ENCODE measurements at regions not wholly inside any gene's neighbourhood (a gene's known extent, or its start where the extent isn't known, plus 50 kb on each side); places are given as distances from the start of the nearest gene placed in this dataset.

GRCh38 chr9:17863924-17864323 is 285.1 kb downstream of the SH3GL2 start:
- no peaks in the 10 kb centered on the region for H3K27me3 ChIP-seq (ENCODE audit: control insufficient read depth, insufficient read depth, low read length, poor library complexity, severe bottlenecking)
- no peak overlapping the region for H3K4me3 ChIP-seq (ENCODE audit: insufficient read depth, low read depth, low read length)

GRCh38 chr9:17864951-17865350 is 286.1 kb downstream of the SH3GL2 start:
- Histone ChIP-seq H3K9me3 (ENCODE audit: control insufficient read depth, low read length) (no peaks in the 10 kb centered on the region), H3K27me3 (ENCODE audit: control insufficient read depth, insufficient read depth, low read length, poor library complexity, severe bottlenecking) (no peaks in the 10 kb centered on the region), H3K27ac (ENCODE audit: insufficient read depth, low read depth, low read length, poor library complexity, severe bottlenecking) (no peak overlapping the region), H3K36me3 (ENCODE audit: control insufficient read depth, insufficient read depth, low read length) (no peaks in the 10 kb centered on the region), H3K4me3 (ENCODE audit: insufficient read depth, low read depth, low read length) (no peak overlapping the region), H3K4me1 (ENCODE audit: control insufficient read depth, insufficient read depth, low read length) (no peaks in the 10 kb centered on the region)
- 93 to 97% methylated on average over 1 of the region's 1 CpG for WGBS, 2 experiments

More at GRCh38 chr9:17863924-17864323, 285.1 kb downstream of the SH3GL2 start:
- Histone ChIP-seq H3K36me3 (ENCODE audit: control insufficient read depth, insufficient read depth, low read length) (no peaks in the 10 kb centered on the region), H3K27ac (ENCODE audit: insufficient read depth, low read depth, low read length, poor library complexity, severe bottlenecking) (no peak overlapping the region), H3K9me3 (ENCODE audit: control insufficient read depth, low read length) (no peaks in the 10 kb centered on the region), H3K4me1 (ENCODE audit: control insufficient read depth, insufficient read depth, low read length) (no peaks in the 10 kb centered on the region)

DNA sequence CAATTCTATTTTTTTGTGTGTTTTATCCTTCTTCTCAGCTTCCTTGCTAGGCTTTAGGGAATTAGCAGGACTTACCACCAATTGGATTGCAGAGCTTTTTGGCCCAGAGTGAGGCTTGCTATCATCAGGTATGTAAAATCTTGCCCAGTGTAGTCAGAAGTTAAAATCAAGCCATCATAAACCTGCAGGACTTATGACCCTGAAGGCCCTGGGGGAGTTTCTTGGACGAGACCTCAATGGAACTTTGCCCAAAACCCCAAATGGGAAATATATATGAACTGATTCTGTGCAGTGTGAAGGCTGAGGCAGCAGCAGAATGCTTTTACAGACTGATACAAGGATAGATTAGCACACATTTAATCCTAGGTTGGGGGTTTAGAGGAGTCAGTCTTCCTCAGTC is 287.0 kb downstream of the SH3GL2 start:
- Histone ChIP-seq H3K4me3 (ENCODE audit: insufficient read depth, low read depth, low read length) (no peak overlapping the region), H3K36me3 (ENCODE audit: control insufficient read depth, insufficient read depth, low read length) (no peaks in the 10 kb centered on the region), H3K4me1 (ENCODE audit: control insufficient read depth, insufficient read depth, low read length) (no peaks in the 10 kb centered on the region), H3K27me3 (ENCODE audit: control insufficient read depth, insufficient read depth, low read length, poor library complexity, severe bottlenecking) (no peaks in the 10 kb centered on the region), H3K27ac (ENCODE audit: insufficient read depth, low read depth, low read length, poor library complexity, severe bottlenecking) (no peak overlapping the region), H3K9me3 (ENCODE audit: control insufficient read depth, low read length) (no peaks in the 10 kb centered on the region)
- WGBS, 2 experiments: 80 to 100% methylated on average over 1 of the region's 1 CpG

GRCh38 chr9:17870722-17871121 is 291.9 kb downstream of the SH3GL2 start:
- WGBS, 2 experiments: 97 to 98% methylated on average over 2 of the region's 2 CpGs
- Histone ChIP-seq H3K9me3 (ENCODE audit: control insufficient read depth, low read length) (no peaks in the 10 kb centered on the region), H3K4me1 (ENCODE audit: control insufficient read depth, insufficient read depth, low read length) (no peaks in the 10 kb centered on the region), H3K4me3 (ENCODE audit: insufficient read depth, low read depth, low read length) (no peak overlapping the region), H3K36me3 (ENCODE audit: control insufficient read depth, insufficient read depth, low read length) (no peaks in the 10 kb centered on the region), H3K27me3 (ENCODE audit: control insufficient read depth, insufficient read depth, low read length, poor library complexity, severe bottlenecking) (no peaks in the 10 kb centered on the region), H3K27ac (ENCODE audit: insufficient read depth, low read depth, low read length, poor library complexity, severe bottlenecking) (no peak overlapping the region)

- Histone ChIP-seq H3K9me3 (ENCODE audit: control insufficient read depth, low read length) (no peaks in the 10 kb centered on the region), H3K36me3 (ENCODE audit: control insufficient read depth, insufficient read depth, low read length) (no peaks in the 10 kb centered on the region), H3K27ac (ENCODE audit: insufficient read depth, low read depth, low read length, poor library complexity, severe bottlenecking) (no peak overlapping the region), H3K4me3 (ENCODE audit: insufficient read depth, low read depth, low read length) (no peak overlapping the region), H3K4me1 (ENCODE audit: control insufficient read depth, insufficient read depth, low read length) (no peaks in the 10 kb centered on the region), H3K27me3 (ENCODE audit: control insufficient read depth, insufficient read depth, low read length, poor library complexity, severe bottlenecking) (no peaks in the 10 kb centered on the region)
- WGBS, 2 experiments: 92 to 100% methylated on average over 2 of the region's 2 CpGs
These were observed 292.5 kb downstream of the SH3GL2 start for GRCh38 chr9:17871213-17871890.

DNA sequence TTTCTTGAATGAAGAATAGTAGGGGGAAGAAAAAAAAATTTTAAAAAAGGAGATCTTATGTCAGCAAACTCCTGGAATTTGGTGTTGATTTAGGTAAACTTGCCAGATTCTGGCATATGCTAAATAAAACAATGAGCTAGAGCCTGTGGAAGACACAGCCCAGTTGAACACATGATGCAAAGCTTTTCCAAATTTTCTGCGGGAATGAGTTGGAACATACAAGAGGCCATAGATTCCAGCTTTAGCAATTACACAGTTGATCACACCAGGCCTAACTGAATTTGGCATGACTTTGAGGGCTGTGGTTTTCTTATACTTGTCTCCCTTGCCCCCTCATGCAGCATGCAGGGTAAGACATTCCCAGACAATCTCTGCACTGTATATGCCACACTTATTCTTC is 297.0 kb downstream of the SH3GL2 start:
- WGBS, 2 experiments: 79 to 95% methylated on average over 1 of the region's 1 CpG
- Histone ChIP-seq H3K4me1 (ENCODE audit: control insufficient read depth, insufficient read depth, low read length) (no peaks in the 10 kb centered on the region), H3K36me3 (ENCODE audit: control insufficient read depth, insufficient read depth, low read length) (no peaks in the 10 kb centered on the region), H3K27ac (ENCODE audit: insufficient read depth, low read depth, low read length, poor library complexity, severe bottlenecking) (no peak overlapping the region), H3K4me3 (ENCODE audit: insufficient read depth, low read depth, low read length) (no peak overlapping the region), H3K27me3 (ENCODE audit: control insufficient read depth, insufficient read depth, low read length, poor library complexity, severe bottlenecking) (no peaks in the 10 kb centered on the region), H3K9me3 (ENCODE audit: control insufficient read depth, low read length) (no peaks in the 10 kb centered on the region)

GRCh38 chr9:17876687-17877086 is 297.8 kb downstream of the SH3GL2 start:
- no peak overlapping the region for H3K4me3 ChIP-seq (ENCODE audit: insufficient read depth, low read depth, low read length)
- no peaks in the 10 kb centered on the region for H3K9me3 ChIP-seq (ENCODE audit: control insufficient read depth, low read length)
- WGBS, 2 experiments: 95 to 96% methylated on average over 2 to 3 of the region's 3 CpGs
- no peaks in the 10 kb centered on the region for H3K27me3 ChIP-seq (ENCODE audit: control insufficient read depth, insufficient read depth, low read length, poor library complexity, severe bottlenecking)
- H3K36me3 ChIP-seq (ENCODE audit: control insufficient read depth, insufficient read depth, low read length): no peaks in the 10 kb centered on the region
- no peak overlapping the region for H3K27ac ChIP-seq (ENCODE audit: insufficient read depth, low read depth, low read length, poor library complexity, severe bottlenecking)
- no peaks in the 10 kb centered on the region for H3K4me1 ChIP-seq (ENCODE audit: control insufficient read depth, insufficient read depth, low read length)

- H3K4me3 ChIP-seq (ENCODE audit: insufficient read depth, low read depth, low read length): no peak overlapping the region
- WGBS, 2 experiments: 90 to 94% methylated on average over 3 of the region's 3 CpGs
- H3K4me1 ChIP-seq (ENCODE audit: control insufficient read depth, insufficient read depth, low read length): no peaks in the 10 kb centered on the region
- no peaks in the 10 kb centered on the region for H3K36me3 ChIP-seq (ENCODE audit: control insufficient read depth, insufficient read depth, low read length)
- no peaks in the 10 kb centered on the region for H3K27me3 ChIP-seq (ENCODE audit: control insufficient read depth, insufficient read depth, low read length, poor library complexity, severe bottlenecking)
- H3K27ac ChIP-seq (ENCODE audit: insufficient read depth, low read depth, low read length, poor library complexity, severe bottlenecking): no peak overlapping the region
- H3K9me3 ChIP-seq (ENCODE audit: control insufficient read depth, low read length): no peaks in the 10 kb centered on the region
These were observed 300.0 kb downstream of the SH3GL2 start for GRCh38 chr9:17878810-17879370.

DNA sequence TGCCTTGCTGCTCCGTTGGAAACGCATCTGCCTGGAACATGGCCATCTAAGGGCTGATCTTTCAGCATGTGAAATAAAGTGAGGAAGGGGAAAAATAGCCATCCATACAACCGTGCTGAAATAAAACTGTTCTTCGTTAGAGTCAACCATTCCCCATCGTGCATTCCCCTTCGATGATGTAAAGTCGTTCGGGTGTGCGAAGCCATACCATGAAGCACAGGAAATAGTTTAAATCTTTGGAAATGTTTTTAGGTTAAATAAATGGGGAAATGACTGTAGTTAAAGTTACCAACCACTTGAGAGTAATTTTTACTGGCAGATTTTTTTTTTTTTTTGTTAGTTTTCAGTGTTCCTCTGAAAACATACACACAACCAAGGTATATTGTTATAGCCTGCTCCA is 302.5 kb downstream of the SH3GL2 start:
- Histone ChIP-seq H3K27ac (ENCODE audit: insufficient read depth, low read depth, low read length, poor library complexity, severe bottlenecking) (no peak overlapping the region), H3K27me3 (ENCODE audit: control insufficient read depth, insufficient read depth, low read length, poor library complexity, severe bottlenecking) (no peaks in the 10 kb centered on the region), H3K4me1 (ENCODE audit: control insufficient read depth, insufficient read depth, low read length) (no peaks in the 10 kb centered on the region), H3K9me3 (ENCODE audit: control insufficient read depth, low read length) (no peaks in the 10 kb centered on the region), H3K4me3 (ENCODE audit: insufficient read depth, low read depth, low read length) (no peak overlapping the region), H3K36me3 (ENCODE audit: control insufficient read depth, insufficient read depth, low read length) (no peaks in the 10 kb centered on the region)
- 95 to 97% methylated on average over 9 of the region's 9 CpGs for WGBS, 2 experiments

DNA sequence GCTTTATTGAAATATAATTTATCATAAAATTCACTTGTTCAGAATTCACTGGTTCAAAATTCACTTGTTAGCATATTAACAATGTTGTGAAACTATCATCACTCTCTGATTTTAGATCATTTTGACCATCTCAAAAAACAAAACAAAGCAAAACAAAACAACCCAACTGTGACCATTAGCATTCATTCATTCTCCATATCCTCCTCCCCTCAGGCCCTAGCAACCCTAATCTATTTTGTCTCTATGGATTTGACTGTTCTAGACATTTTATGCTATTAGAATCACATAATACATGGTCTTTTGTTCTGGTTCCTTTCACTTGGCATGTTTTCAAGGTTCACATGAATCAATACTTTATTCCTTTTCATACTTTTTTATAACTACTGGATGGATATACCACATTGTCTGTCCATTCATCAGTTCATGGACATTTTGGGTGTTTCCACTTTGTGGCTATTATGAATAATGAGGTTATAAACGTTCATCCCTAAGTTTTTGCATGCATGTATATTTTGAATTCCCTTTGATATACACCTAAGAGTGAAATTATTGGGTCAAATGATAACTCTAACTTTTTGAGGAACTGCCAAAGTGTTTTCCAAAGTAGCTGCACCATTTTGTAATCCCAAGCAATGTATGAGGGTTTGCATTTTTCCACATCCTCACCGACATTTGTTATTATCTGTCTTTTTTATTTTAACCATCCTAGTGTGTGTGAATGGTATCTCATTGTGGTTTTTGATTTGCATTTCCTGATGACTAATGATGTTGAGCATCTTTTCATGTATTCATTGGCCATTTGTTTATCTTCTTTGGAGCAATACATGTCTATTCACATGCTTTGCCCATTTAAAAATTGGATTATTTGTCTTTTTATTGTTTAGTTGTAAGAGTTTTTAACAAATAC is 304.1 kb downstream of the SH3GL2 start:
- WGBS, 2 experiments: 93 to 100% methylated on average over 1 to 2 of the region's 2 CpGs
- H3K36me3 ChIP-seq (ENCODE audit: control insufficient read depth, insufficient read depth, low read length): no peaks in the 10 kb centered on the region

More for the DNA sequence above, 304.1 kb downstream of the SH3GL2 start:
- no peaks in the 10 kb centered on the region for H3K4me1 ChIP-seq (ENCODE audit: control insufficient read depth, insufficient read depth, low read length)
- no peak overlapping the region for H3K4me3 ChIP-seq (ENCODE audit: insufficient read depth, low read depth, low read length)
- no peak overlapping the region for H3K27ac ChIP-seq (ENCODE audit: insufficient read depth, low read depth, low read length, poor library complexity, severe bottlenecking)
- no peaks in the 10 kb centered on the region for H3K9me3 ChIP-seq (ENCODE audit: control insufficient read depth, low read length)
- H3K27me3 ChIP-seq (ENCODE audit: control insufficient read depth, insufficient read depth, low read length, poor library complexity, severe bottlenecking): no peaks in the 10 kb centered on the region
